ENCODE measurements at regions not wholly inside any gene's neighbourhood (a gene's known extent, or its start where the extent isn't known, plus 50 kb on each side); places are given as distances from the start of the nearest gene placed in this dataset.

- no peak for ATAC-seq
- Histone ChIP-seq H3K9me3 (no peaks in the 10 kb centered on the region), H3K27ac (no peak overlapping the region), H3K4me3 (no peak overlapping the region), H3K4me1 (no peaks in the 10 kb centered on the region), H3K36me3 (replicated peaks in 1 of 2; ENCODE audit: insufficient read depth in 1 of 2, low read depth in 2 of 2) (no peaks in the 10 kb centered on the region), H3K27me3 (no peaks in the 10 kb centered on the region)
- WGBS, 2 donors, result 93 to 94% methylated on average over 8 of the region's 8 CpGs
- TF ChIP-seq POLR2A (IDR thresholded peaks at IDR 0.05) (no peak), CTCF (IDR thresholded peaks at IDR 0.05) (no peak)
- DNase-seq, result no peak
- intact Hi-C loops (cut with DNase I), result no loop called here
Observed at GRCh38 chr6:6804843-6805615, 216.5 kb downstream of the LY86 start.

GRCh38 chr6:6806844-6807518 is 218.5 kb downstream of the LY86 start:
- Histone ChIP-seq H3K4me3 (no peak overlapping the region), H3K9me3 (no peaks in the 10 kb centered on the region), H3K4me1 (peaks cover 12% of the 10 kb centered on the region), H3K27me3 (no peaks in the 10 kb centered on the region), H3K27ac (peak overlapping the region in 1 of 4 donors; percentile 10), H3K36me3 (replicated peaks in 1 of 2; ENCODE audit: insufficient read depth in 1 of 2, low read depth in 2 of 2) (no peaks in the 10 kb centered on the region)
- intact Hi-C loops (cut with DNase I), result no loop called here
- 74 to 82% methylated on average over 11 to 12 of the region's 12 CpGs for WGBS, 2 donors
- TF ChIP-seq POLR2A (IDR thresholded peaks at IDR 0.05), result no peak
- TF ChIP-seq CTCF (IDR thresholded peaks at IDR 0.05), result no peak
- ATAC-seq (no peak), DNase-seq (peak in 1 of 4 donors; percentile 74)

GRCh38 chr6:6808343-6808742 is 219.8 kb downstream of the LY86 start:
- no peak overlapping the region for H3K27ac ChIP-seq
- TF ChIP-seq POLR2A (IDR thresholded peaks at IDR 0.05) (no peak), CTCF (IDR thresholded peaks at IDR 0.05) (no peak)
- 83 to 86% methylated on average over 5 of the region's 5 CpGs for WGBS, 2 donors
- intact Hi-C loops (cut with DNase I), result no loop called here
- H3K4me1 ChIP-seq, result peaks cover 15% of the 10 kb centered on the region
- H3K27me3 ChIP-seq, result no peaks in the 10 kb centered on the region
- DNase-seq (no peak), ATAC-seq (no peak)
- H3K4me3 ChIP-seq, result no peak overlapping the region
- no peaks in the 10 kb centered on the region for H3K36me3 ChIP-seq (replicated peaks in 1 of 2; ENCODE audit: insufficient read depth in 1 of 2, low read depth in 2 of 2)
- no peaks in the 10 kb centered on the region for H3K9me3 ChIP-seq

- no peaks in the 10 kb centered on the region for H3K36me3 ChIP-seq (replicated peaks in 1 of 2; ENCODE audit: insufficient read depth in 1 of 2, low read depth in 2 of 2)
- intact Hi-C loops (cut with DNase I), result no loop called here
- ATAC-seq (no peak), DNase-seq (no peak)
- no peaks in the 10 kb centered on the region for H3K9me3 ChIP-seq
- WGBS, 2 donors, result 61% methylated on average over 4 of the region's 4 CpGs
- TF ChIP-seq CTCF (IDR thresholded peaks at IDR 0.05) (no peak), POLR2A (IDR thresholded peaks at IDR 0.05) (no peak)
- H3K4me3 ChIP-seq, result no peak overlapping the region
- no peaks in the 10 kb centered on the region for H3K27me3 ChIP-seq
- no peak overlapping the region for H3K27ac ChIP-seq
- peaks cover 15% of the 10 kb centered on the region for H3K4me1 ChIP-seq
Observed at GRCh38 chr6:6808915-6809314, 220.4 kb downstream of the LY86 start.

Data from body of pancreas (tissue), 4 donors.